HAP-1 (cell line): ENCODE measurements at regions not wholly inside any gene's neighbourhood (a gene's known extent, or its start where the extent isn't known, plus 50 kb on each side); places are given as distances from the start of the nearest gene placed in this dataset.
"Not testable (repeated sequence)": the region's sequence is repeated elsewhere in the genome, so short reads cannot be mapped to it uniquely, and the experiment has no call there.

Experiments
- DNase-seq, 2 experiments: peaks; one replicate each; pipeline ENCODE4 v3.0.0-alpha.2; 2016 to 2020; ENCODE audit warnings: low spot score in 2 of 2
- H3K27me3 ChIP-seq: fragments of 250-450 bp; sonication (Bioruptor Pico); 2 replicates; pipeline ENCODE4 v1.5.1; 2020; ENCODE audit warnings: low read depth, mild to moderate bottlenecking, moderate library complexity
- H3K36me3 ChIP-seq: fragments of 250-450 bp; sonication (Bioruptor Pico); replicated peaks from 2 replicates; pipeline ENCODE4 v1.5.1; 2020; ENCODE audit warnings: mild to moderate bottlenecking
- H3K4me1 ChIP-seq: fragments of 250-450 bp; sonication (Bioruptor Pico); 2 replicates; pipeline ENCODE4 v1.5.1; 2020; ENCODE audit warnings: mild to moderate bottlenecking
- H3K4me3 ChIP-seq: fragments of 250-450 bp; sonication (Bioruptor Pico); 2 replicates; pipeline ENCODE4 v1.5.1; 2020; ENCODE audit warnings: mild to moderate bottlenecking, moderate library complexity
- H3K9me3 ChIP-seq: fragments of 250-450 bp; sonication (Bioruptor Pico); 2 replicates; pipeline ENCODE4 v1.5.1; 2020; ENCODE audit warnings: mild to moderate bottlenecking, moderate library complexity
- in situ Hi-C: fragments of 300-500 bp; cut with MboI; formaldehyde crosslinking; loops from 3 replicates; pipeline ENCODE4 v1.14.3; 2020; ENCODE audit warnings: low sequenced_read_pairs, inconsistent platforms, mixed read lengths

DNA sequence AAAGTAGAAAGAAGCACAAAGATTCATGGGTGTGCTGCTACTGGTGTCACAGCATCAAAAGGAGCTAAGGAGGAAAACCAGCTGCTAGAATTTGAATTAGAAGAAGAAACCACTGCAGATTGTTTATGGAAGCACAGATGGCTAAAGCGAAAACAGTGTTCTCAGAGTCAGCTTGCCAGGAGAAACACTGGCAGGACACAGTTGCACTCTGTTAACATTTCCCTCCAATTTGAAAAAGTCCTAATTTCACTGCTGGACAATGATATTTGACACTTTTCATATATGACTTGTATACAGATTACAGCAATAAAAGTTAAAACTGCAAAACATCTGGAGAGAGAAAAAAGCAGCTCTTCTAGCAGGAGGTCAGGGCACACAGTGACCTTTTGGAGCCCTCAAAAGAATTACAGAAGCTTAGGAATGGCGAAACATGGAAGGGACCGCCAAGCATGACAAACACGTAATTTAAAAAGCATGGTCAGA lies 314.5 kb downstream of the COL12A1 start:
- in situ Hi-C loops, result no loop called here
- DNase-seq, result no peak
- Histone ChIP-seq H3K36me3 (no peaks in the 10 kb centered on the region), H3K4me3 (no peak overlapping the region), H3K9me3 (no peaks in the 10 kb centered on the region), H3K27me3 (no peaks in the 10 kb centered on the region; the same call in 1 of the 2 replicates), H3K4me1 (no peaks in the 10 kb centered on the region)

DNA sequence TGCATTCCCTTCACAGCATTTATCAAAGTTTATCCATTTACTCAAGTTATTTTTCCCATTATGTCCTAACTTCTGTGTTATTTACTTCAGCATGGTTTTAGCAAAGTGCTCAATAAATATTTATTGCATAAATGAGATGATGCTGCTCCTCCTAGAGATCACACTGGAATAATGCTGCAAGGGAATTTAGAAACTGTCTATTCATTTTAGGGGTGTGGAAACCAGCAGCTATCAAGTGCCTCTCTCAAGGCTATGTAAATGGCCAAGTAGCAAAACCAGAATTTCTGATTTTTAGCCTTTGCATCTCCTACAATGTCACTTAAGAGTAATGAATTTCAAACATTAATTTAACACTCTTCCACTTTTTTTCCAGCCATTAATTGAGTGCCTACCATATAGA lies 316.2 kb downstream of the COL12A1 start:
- in situ Hi-C loops, result no loop called here
- DNase-seq, result no peak
- no peak overlapping the region for H3K4me3 ChIP-seq
- H3K27me3 ChIP-seq, result no peaks in the 10 kb centered on the region; the same call in 1 of the 2 replicates
- H3K4me1 ChIP-seq, result no peaks in the 10 kb centered on the region
- H3K36me3 ChIP-seq, result no peaks in the 10 kb centered on the region
- H3K9me3 ChIP-seq, result no peaks in the 10 kb centered on the region

DNA sequence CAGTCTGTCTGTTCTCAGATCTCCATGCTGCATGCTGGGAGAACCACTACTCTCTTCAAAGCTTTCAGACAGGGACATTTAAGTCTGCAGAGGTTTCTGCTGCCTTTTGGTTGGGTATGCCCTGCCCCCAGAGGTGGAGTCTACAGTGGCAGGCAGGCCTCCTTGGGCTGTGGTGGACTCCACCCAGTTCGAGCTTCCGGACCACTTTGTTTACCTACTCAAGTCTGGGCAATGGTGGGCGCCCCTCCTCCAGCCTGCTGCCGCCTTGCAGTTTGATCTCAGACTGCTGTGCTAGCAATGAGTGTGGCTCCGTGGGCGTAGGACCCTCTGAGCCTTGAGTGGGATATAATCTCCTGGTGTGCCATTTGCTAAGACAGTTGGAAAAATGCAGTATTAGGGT lies 317.1 kb downstream of the COL12A1 start:
- in situ Hi-C loops, H3K9me3 ChIP-seq: not testable (repeated sequence)

DNA sequence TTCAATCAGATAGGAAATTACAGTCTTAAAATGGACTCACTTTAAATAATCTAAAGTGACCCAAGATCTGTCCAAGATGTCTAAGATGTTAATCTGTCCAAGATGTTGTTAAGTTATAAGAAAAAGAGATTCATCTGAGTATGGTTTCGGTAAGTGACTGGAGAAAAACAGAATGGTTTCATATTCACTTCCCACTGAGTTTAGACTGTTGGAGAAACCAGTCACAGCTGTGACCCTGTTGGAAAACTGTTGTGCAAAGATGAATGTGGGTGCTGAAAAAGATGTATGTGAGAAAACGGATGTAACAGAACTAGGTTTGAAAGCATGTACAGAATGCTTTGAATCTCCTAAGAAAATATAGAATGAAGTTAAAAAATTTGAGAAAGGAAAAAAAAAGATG lies 325.9 kb downstream of the COL12A1 start:
- DNase-seq, result no peak
- Histone ChIP-seq H3K27me3 (no peaks in the 10 kb centered on the region; the same call in 1 of the 2 replicates), H3K4me3 (no peak overlapping the region), H3K9me3 (no peaks in the 10 kb centered on the region), H3K36me3 (no peaks in the 10 kb centered on the region), H3K4me1 (no peaks in the 10 kb centered on the region)
- in situ Hi-C loops, result no loop called here

More for the DNA sequence above, 317.1 kb downstream of the COL12A1 start:
- H3K27me3 ChIP-seq, DNase-seq, H3K4me3 ChIP-seq, H3K36me3 ChIP-seq, H3K4me1 ChIP-seq: not testable (repeated sequence)

DNA sequence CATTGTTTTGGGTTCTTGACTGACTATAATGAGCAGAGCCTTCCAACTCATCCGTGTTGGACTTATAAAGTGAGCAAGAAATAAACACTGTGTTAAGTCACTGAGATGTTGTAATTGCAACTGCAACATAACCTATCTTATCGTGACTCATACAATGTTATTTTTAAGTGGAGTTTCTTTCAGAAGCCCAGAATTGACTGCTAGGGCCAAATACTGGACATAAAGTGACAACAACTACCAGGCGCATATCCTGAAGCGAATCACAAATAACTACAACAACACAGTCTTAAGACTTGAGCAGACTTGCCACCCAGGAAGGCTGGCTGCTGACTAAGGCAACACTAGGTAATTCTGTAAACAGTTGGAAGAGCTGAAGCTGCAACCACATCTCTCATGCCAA lies 326.6 kb downstream of the COL12A1 start:
- no peak for DNase-seq

DNA sequence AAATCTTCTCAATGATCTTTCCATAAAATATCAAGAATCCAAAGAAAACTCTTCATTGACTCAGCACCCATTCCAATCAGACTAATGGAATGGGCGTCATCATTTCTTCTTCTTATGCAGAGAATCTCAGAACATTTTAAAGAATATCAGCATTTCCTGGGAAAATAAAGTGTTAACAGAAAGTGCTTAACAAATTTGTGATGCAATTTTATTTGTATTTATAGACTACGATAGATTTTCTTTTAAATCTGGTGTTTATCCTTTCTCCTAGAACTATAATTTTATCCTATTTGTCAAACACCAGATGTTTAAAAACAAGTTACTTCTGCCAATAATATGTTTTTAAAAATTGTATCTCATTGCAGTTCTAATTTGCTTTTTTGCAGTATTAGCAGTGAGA lies 330.7 kb downstream of the COL12A1 start:
- no peaks in the 10 kb centered on the region; the same call in 1 of the 2 replicates for H3K27me3 ChIP-seq
- DNase-seq, result no peak
- in situ Hi-C loops, result no loop called here

More for the DNA sequence above, 326.6 kb downstream of the COL12A1 start:
- Histone ChIP-seq H3K4me3 (no peak overlapping the region), H3K4me1 (no peaks in the 10 kb centered on the region), H3K27me3 (no peaks in the 10 kb centered on the region; the same call in 1 of the 2 replicates), H3K36me3 (no peaks in the 10 kb centered on the region), H3K9me3 (no peaks in the 10 kb centered on the region)
- in situ Hi-C loops, result no loop called here

DNA sequence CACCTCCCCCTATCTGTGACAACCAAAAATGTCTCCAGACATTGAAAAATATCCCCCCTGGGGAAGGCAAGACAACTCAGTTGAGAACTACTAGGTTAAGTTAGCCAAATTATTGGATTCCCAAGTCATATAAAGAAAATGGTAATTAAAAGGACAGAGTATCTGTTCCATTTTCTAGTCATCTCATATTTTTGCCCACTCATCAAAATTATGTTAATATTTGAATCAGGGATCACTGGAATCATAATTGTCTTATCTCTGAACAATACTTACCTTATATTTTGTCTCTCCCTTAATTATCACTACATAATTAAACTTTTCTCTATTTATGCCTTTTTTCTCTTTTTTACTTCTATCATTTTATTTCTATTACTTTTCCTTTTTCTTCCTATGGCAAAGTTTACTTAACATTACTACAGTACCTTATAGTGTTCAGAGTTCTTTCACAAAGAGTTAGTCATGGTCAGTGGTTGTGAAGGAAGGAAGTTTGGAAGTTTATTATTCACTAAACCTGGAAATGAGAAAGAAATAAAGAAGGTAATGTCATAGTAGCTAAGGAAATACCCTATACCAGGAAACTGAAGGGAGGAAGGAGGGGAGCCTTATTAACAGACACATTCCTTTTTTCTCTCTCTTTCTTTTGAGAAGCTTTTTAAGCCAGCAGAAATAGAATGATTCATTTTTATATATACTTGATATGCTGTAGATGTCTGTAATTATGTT lies 332.9 kb downstream of the COL12A1 start:
- Histone ChIP-seq H3K4me1 (no peaks in the 10 kb centered on the region), H3K4me3 (no peak overlapping the region), H3K27me3 (no peaks in the 10 kb centered on the region), H3K9me3 (no peaks in the 10 kb centered on the region), H3K36me3 (no peaks in the 10 kb centered on the region)
- in situ Hi-C loops, result no loop called here
- DNase-seq, result no peak

More for the DNA sequence above, 330.7 kb downstream of the COL12A1 start:
- H3K4me3 ChIP-seq, result no peak overlapping the region
- H3K36me3 ChIP-seq, result no peaks in the 10 kb centered on the region
- H3K9me3 ChIP-seq, result no peaks in the 10 kb centered on the region
- no peaks in the 10 kb centered on the region for H3K4me1 ChIP-seq

DNA sequence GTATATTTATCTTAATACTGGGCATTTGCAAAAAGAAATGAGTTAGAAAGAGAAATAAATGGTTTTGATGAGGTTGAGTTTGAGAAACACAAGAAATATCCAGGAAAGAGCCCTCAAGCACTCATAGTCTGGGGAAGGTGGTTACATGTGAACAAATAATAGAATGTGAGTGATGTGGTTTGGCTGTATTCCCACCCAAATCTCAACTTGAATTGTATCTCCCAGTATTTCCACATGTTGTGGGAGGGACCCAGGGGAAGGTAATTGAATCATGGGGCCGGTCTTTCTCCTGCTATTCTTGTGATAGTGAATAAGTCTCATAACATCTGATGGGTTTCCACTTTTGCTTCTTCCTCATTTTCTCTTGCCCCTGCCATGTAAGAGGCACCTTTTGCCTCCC lies 334.1 kb downstream of the COL12A1 start:
- Histone ChIP-seq H3K27me3 (no peaks in the 10 kb centered on the region), H3K4me3 (no peak overlapping the region), H3K4me1 (no peaks in the 10 kb centered on the region), H3K9me3 (no peaks in the 10 kb centered on the region), H3K36me3 (no peaks in the 10 kb centered on the region)
- in situ Hi-C loops, result no loop called here
- no peak for DNase-seq

DNA sequence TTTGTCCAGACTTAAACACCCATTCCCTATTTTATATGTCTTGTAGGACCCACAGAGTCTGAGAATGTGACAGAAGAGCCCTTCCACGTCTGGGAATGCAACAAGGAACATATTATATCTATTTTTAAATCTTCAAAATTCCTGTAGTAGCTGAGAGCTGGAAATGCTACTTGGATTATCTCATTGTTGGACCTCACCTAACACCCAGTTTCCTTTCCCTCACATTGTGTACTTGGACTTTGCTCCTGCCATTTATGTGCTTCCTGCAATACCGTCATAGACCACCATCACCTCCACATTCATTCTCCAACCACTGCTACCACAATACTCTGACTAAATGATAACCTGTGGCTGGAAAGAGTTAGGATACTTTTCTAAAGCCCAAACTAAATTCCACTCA lies 335.4 kb downstream of the COL12A1 start:
- no peaks in the 10 kb centered on the region for H3K9me3 ChIP-seq
- H3K36me3 ChIP-seq, result no peaks in the 10 kb centered on the region
- in situ Hi-C loops, result no loop called here
- DNase-seq, result no peak
- H3K4me1 ChIP-seq, result no peaks in the 10 kb centered on the region
- no peak overlapping the region for H3K4me3 ChIP-seq
- no peaks in the 10 kb centered on the region for H3K27me3 ChIP-seq

DNA sequence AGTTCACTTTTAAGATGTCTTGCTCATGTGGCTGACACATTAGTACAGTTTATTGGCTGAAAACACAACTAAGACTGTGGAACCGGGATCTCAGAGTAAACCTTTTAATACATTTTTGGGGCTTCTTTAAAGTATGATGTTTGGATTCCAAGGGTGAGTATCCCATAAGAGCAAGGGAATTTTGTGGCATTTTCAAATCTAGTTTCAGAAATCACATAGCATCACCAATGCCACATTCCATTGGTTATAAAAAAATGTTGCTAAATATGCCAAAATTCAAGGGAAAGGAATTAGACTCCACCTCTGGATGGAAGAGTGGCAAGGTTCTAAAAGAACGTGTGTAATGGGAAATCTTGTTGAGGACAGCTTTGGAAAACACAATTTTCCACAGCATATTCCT lies 338.6 kb downstream of the COL12A1 start:
- H3K27me3 ChIP-seq, result 0 out of 2 replicates have a peak, but pooled peaks cover 5% of the 10 kb centered on the region
- H3K4me3 ChIP-seq, result no peak overlapping the region
- no peak for DNase-seq
- in situ Hi-C loops, result no loop called here
- no peaks in the 10 kb centered on the region for H3K9me3 ChIP-seq
- no peaks in the 10 kb centered on the region for H3K4me1 ChIP-seq
- H3K36me3 ChIP-seq, result no peaks in the 10 kb centered on the region

DNA sequence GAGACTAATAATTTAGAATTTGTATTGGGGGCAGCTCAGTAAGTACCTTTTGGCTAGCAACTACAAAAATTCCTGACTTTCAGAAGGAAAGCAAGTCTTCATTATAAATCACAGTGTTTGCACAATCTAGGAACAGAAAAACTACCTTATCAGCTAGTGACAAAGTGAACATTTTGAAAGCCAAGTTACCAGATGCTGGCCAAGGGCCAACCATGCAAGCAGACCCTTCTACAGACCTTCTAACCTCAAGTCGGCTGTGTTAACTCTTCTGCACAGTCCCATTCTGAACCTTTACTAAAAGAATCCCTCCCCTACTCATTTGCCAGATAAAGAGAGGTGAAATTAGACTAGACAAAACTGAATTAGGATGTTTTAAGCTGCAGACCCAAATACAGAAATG lies 341.9 kb downstream of the COL12A1 start:
- in situ Hi-C loops, result no loop called here
- H3K9me3 ChIP-seq, result no peaks in the 10 kb centered on the region
- H3K4me1 ChIP-seq, result no peaks in the 10 kb centered on the region
- H3K36me3 ChIP-seq, result no peaks in the 10 kb centered on the region
- 0 out of 2 replicates have a peak, but pooled peaks cover 5% of the 10 kb centered on the region for H3K27me3 ChIP-seq
- no peak overlapping the region for H3K4me3 ChIP-seq
- DNase-seq, result no peak

DNA sequence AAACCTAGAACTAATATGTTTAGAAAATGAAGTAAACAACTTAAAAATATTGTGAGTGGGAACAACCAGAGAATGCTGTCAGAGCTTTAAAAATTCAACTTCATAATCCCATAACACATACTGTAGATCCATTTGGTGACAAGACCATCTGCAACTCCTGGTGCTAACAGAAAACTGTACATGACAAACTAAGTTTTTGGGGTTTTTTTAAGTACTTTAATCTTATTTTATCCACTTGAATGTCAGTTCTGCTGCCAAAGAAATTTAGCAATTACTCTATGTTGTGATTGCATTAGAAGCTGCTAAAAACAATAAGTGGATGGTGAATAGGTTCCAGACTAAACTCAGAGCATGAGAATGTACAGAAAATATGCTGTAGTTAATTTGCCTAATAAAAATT lies 345.4 kb downstream of the COL12A1 start:
- H3K27me3 ChIP-seq, result 0 out of 2 replicates have a peak, but pooled peaks cover 5% of the 10 kb centered on the region
- no peaks in the 10 kb centered on the region for H3K4me1 ChIP-seq
- in situ Hi-C loops, result no loop called here
- H3K4me3 ChIP-seq, result no peak overlapping the region
- no peaks in the 10 kb centered on the region for H3K36me3 ChIP-seq
- no peaks in the 10 kb centered on the region for H3K9me3 ChIP-seq
- DNase-seq, result no peak

DNA sequence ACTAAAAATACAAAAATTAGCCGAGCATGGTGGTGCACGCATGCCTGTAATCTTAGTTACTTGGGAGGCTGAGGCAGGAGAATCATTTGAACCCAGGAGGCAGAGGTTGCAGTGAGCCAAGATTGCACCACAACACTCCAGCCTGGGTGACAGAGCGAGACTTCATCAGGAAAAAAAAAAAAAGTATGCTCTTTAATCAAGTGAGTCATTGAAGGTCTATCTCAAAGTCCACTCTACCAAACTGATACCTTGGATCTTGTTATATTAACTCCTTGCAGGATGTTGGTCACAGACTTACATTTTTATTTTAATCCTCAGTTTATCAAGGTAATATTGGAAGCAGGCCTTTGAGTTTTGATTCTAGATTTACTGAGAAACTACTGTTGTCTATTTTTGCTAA lies 348.7 kb downstream of the COL12A1 start:
- Histone ChIP-seq H3K4me3 (no peak overlapping the region), H3K36me3 (no peaks in the 10 kb centered on the region), H3K9me3 (no peaks in the 10 kb centered on the region), H3K27me3 (no peaks in the 10 kb centered on the region), H3K4me1 (no peaks in the 10 kb centered on the region)
- no peak for DNase-seq
- in situ Hi-C loops, result no loop called here

DNA sequence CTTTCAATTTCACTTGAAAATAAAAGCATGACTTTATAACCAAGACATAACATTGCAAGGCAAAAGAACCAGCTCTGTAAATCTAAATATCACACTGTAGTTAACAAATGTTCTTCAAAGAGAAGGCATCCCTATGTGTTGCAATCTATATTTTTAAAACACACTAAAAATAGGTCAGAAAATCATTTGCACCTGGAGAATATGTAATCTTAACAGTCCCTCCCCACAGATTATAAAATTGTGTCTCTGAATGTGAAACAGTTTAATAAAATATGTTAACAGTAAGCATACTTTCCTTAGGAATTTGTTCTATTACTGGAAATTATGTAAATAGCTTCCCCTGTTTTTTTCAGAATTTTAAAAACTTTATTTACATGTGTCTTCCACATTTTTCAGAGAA lies 351.9 kb downstream of the COL12A1 start:
- no peak for DNase-seq
- Histone ChIP-seq H3K9me3 (no peaks in the 10 kb centered on the region), H3K4me3 (no peak overlapping the region), H3K4me1 (no peaks in the 10 kb centered on the region), H3K27me3 (no peaks in the 10 kb centered on the region), H3K36me3 (no peaks in the 10 kb centered on the region)
- in situ Hi-C loops, result no loop called here

DNA sequence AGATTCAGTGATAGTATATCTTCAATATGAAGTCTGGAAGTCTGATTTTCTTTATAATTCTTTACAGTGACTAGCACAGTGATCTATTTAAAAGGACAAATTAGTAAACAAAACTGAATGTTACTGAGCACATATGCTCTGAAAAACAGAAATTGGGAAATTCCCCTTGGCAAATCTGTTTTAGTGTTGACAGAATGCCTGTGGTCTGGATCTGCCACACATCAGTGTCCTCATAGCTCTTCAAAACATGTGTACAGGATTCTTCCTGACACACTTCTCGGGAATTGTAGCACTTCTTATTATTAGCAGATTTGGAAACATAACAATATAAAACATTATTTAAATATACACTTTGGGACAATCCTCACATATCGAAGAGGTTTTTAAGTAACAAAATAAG lies 354.3 kb downstream of the COL12A1 start:
- Histone ChIP-seq H3K36me3 (no peaks in the 10 kb centered on the region), H3K4me3 (no peak overlapping the region), H3K9me3 (no peaks in the 10 kb centered on the region), H3K27me3 (no peaks in the 10 kb centered on the region), H3K4me1 (no peaks in the 10 kb centered on the region)
- in situ Hi-C loops, result no loop called here
- DNase-seq, result no peak
